ENCODE measurements at regions not wholly inside any gene's neighbourhood (a gene's known extent, or its start where the extent isn't known, plus 50 kb on each side); places are given as distances from the start of the nearest gene placed in this dataset.

DNA sequence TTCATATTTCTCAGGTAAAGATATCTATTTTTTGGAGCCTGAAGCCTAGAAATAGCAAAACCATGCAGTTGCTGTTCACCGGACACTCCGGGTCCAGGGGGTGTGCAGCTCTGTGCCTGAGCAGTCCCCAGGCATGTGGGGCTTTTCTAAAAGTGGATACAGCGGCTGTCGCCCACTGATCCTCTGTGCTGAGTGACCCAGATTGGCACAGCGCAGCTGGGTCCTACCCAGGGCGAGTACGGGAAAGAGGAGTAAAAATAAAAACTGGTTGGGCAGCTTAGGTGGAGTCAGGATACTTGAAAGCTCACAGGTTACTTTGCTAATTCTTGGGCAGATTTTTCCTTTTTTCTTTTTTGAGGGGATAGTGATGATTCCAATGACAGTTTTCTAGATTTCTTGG lies 118.8 kb downstream of the UCHL1 start:
- H3K4me3 ChIP-seq (ENCODE audit: low read depth, low read length) = no peak overlapping the region
- TF ChIP-seq, protein P1, sequence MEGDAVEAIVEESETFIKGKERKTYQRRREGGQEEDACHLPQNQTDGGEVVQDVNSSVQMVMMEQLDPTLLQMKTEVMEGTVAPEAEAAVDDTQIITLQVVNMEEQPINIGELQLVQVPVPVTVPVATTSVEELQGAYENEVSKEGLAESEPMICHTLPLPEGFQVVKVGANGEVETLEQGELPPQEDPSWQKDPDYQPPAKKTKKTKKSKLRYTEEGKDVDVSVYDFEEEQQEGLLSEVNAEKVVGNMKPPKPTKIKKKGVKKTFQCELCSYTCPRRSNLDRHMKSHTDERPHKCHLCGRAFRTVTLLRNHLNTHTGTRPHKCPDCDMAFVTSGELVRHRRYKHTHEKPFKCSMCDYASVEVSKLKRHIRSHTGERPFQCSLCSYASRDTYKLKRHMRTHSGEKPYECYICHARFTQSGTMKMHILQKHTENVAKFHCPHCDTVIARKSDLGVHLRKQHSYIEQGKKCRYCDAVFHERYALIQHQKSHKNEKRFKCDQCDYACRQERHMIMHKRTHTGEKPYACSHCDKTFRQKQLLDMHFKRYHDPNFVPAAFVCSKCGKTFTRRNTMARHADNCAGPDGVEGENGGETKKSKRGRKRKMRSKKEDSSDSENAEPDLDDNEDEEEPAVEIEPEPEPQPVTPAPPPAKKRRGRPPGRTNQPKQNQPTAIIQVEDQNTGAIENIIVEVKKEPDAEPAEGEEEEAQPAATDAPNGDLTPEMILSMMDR (IDR thresholded peaks at IDR 0.05; ENCODE audit: borderline replicate concordance, insufficient read depth, low read depth, low read length) = no peak

DNA sequence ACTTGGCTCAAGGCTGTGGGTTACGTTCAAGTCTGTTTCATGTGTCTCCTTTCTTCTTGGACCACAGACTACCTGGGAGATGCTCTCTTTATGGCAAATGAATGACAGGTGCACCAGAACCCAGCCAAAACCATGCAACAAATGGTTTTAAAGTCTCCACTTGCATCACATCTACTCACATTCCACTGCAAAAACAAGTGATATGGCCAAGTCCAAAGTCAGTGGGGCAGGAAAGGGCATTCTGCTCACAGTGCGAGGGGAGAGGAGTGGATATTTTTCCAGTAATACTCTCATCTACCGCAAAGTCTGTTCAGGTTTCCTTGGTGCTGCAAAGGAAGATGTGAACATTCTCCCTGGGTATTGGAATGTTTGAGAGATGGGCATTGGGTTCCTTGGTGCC lies 120.5 kb downstream of the UCHL1 start:
- no peak overlapping the region for H3K4me3 ChIP-seq (ENCODE audit: low read depth, low read length)
- TF ChIP-seq, protein P1 (IDR thresholded peaks at IDR 0.05; ENCODE audit: borderline replicate concordance, insufficient read depth, low read depth, low read length) = no peak

DNA sequence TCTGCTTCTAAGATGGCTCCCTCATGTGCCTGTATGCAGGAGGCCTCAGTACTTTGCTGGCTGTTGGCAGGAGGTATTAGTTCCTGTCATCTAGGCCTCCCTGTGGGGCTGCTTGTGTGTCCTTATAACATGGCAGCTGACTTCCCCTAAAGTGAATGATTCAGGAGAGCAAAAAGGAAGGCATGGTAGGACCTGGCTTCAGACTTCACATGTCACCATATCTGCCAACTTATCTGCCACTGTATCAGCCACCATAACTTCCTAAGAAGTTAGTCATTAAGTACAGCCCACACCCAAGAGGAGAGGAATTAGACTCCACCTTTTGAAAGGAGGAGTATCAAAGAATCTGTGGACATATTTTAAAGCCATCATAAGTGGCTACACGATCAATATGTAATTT lies 122.5 kb downstream of the UCHL1 start:
- TF ChIP-seq, protein P1 (IDR thresholded peaks at IDR 0.05; ENCODE audit: borderline replicate concordance, insufficient read depth, low read depth, low read length) = no peak
- H3K4me3 ChIP-seq (ENCODE audit: low read depth, low read length) = no peak overlapping the region

DNA sequence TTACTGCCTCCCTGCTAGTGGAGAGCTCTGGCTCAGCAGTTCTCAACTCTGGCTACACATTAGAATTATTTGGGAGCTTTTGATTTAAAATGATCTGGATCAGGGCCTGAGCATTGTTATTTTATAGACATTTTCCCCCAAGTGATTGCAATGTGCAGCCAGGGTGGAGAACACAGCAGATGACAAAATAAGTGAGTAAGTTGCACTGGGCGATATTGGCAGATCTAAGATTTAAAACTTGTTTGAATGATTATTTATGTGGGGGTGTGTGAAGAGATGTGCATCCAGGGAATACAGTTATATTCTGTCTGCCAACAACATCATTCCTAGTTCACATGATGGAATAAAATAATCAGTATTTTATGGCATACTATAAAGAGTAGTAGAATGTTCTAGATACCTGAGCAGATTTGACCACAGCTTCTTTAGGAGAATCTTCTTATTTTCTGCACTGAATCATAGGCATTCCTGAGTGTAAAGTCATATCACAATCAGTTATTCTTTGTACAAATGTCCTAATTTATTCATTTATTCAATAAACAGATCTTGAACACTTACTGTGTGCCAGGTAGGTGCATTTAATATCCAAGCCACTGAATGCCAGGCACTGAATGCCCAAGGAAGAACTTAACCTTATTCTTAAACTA lies 123.9 kb downstream of the UCHL1 start:
- no peak overlapping the region for H3K4me3 ChIP-seq (ENCODE audit: low read depth, low read length)
- TF ChIP-seq, protein P1 (IDR thresholded peaks at IDR 0.05; ENCODE audit: borderline replicate concordance, insufficient read depth, low read depth, low read length) = no peak

DNA sequence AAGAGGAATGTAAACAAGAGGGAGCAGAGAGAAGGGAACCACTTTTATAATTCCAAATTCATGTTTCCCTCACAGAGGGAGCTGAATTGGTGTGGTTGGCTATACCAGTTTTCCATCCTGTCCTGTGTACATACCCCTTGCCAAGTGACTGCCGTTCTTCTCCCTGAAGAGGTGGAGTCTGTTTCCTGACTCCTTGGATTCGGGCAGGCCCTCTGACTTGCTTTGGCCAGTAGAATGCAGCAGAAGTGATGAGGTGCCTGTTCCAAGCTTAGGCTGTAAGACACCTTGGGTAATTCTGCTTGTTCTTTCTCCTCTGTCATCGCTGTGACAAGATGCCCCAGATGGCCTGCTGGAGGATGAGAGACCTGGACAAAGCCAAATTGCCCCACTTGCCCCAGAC lies 124.7 kb downstream of the UCHL1 start:
- TF ChIP-seq, protein P1 (IDR thresholded peaks at IDR 0.05; ENCODE audit: borderline replicate concordance, insufficient read depth, low read depth, low read length) = no peak
- no peak overlapping the region for H3K4me3 ChIP-seq (ENCODE audit: low read depth, low read length)

DNA sequence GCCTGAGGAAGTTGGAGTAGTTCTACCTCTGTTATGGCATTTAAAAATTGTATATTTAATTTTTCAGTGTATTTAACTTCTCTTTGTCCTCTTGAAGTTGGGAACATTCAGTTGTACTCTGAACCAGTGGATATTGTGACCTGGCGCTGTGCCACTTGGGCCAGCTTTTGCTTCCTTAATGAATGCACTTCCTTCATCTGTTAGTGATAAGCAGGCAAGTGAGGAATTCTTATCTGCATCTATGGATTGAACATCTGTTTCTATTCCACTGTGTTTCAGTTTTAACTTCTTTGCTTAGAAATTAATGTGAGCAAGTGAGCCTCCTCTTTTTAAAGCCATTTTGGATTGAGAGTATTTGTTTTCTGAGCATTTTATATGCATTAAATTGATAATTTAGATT lies 128.3 kb downstream of the UCHL1 start:
- no peak overlapping the region for H3K4me3 ChIP-seq (ENCODE audit: low read depth, low read length)
- TF ChIP-seq, protein P1 (IDR thresholded peaks at IDR 0.05; ENCODE audit: borderline replicate concordance, insufficient read depth, low read depth, low read length) = no peak

DNA sequence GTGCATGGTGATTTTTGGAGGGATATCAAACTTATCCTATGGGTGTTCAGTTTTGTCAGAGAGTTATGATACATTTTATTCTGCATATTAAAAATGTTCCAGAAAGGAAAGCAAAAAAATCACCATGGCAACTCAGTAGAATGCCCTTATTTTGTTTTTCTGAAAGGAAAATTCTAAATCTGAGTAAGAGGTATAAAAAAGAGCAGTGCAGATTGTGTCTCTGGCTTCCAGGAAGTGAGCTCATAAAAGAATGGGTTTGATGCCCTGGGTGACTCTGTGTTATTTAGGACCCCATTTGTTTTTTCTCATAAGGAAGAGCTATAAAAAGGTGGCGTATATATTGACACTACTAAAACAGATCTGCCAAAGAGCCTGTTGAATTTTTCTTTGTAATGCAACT lies 128.8 kb downstream of the UCHL1 start:
- no peak overlapping the region for H3K4me3 ChIP-seq (ENCODE audit: low read depth, low read length)
- TF ChIP-seq, protein P1 (IDR thresholded peaks at IDR 0.05; ENCODE audit: borderline replicate concordance, insufficient read depth, low read depth, low read length) = no peak

Measured in GM12875 (cell line).